ENCODE measurements at regions not wholly inside any gene's neighbourhood (a gene's known extent, or its start where the extent isn't known, plus 50 kb on each side); places are given as distances from the start of the nearest gene placed in this dataset.
A peak's percentile ranks its signal among the peaks of the same experiment; 100 is the strongest.
"Not testable (repeated sequence)": the region's sequence is repeated elsewhere in the genome, so short reads cannot be mapped to it uniquely, and the experiment has no call there.

- intact Hi-C loops (cut with DNase I) = no loop called here
- DNase-seq (no peak), ATAC-seq (no peak)
Measured at GRCh38 chr12:46585854-46586621, 213.5 kb upstream of the SLC38A2 start.

DNA sequence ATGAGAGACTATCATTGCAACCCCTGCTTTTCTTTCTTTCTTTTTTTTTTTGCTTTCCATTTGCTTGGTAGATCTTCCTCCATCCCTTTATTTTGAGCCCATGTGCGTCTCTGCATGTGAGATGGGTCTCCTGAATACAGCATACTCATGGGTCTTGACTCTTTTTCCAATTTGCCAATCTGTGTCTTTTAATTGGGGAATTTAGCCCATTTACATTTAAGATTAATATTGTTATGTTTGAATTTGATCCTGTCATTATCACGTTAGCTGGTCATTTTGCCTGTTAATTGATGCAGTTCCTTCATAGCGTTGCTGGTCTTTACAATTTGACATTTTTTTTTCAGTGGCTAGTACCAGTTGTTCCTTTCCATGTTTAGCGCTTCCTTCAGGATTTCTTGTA lies 211.5 kb upstream of the SLC38A2 start:
- ATAC-seq; intact Hi-C loops (cut with DNase I); DNase-seq: not testable (repeated sequence)

- ATAC-seq; DNase-seq; intact Hi-C loops (cut with DNase I): not testable (repeated sequence)
Measured at GRCh38 chr12:46581990-46582389, 209.4 kb upstream of the SLC38A2 start.

- intact Hi-C loops (cut with DNase I) = no loop called here
- ATAC-seq = no peak
- DNase-seq = no peak
Measured at GRCh38 chr12:46580445-46580844, 207.9 kb upstream of the SLC38A2 start.

DNA sequence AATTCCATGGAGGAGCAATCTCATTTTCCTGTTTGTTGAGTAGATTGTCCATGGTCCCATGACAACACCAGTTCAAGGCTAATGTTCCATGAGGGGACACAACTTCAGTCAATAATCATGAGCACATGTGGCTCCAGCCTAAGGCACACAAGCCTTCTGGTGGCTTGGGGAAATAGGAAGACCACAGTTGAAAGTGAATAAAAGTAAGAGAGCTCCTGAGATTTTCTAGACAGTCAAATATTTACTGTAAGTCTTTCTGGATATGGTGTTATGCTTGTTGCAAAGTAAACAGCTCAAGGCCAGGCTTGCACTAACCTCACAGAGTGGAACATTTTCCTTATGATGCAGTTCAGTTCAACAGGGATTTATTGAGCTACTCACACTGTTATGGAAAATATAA lies 206.9 kb upstream of the SLC38A2 start:
- DNase-seq = no peak
- no peak for ATAC-seq
- intact Hi-C loops (cut with DNase I) = no loop called here

GRCh38 chr12:46578190-46578982 lies 205.8 kb upstream of the SLC38A2 start:
- intact Hi-C loops (cut with DNase I) = no loop called here

DNA sequence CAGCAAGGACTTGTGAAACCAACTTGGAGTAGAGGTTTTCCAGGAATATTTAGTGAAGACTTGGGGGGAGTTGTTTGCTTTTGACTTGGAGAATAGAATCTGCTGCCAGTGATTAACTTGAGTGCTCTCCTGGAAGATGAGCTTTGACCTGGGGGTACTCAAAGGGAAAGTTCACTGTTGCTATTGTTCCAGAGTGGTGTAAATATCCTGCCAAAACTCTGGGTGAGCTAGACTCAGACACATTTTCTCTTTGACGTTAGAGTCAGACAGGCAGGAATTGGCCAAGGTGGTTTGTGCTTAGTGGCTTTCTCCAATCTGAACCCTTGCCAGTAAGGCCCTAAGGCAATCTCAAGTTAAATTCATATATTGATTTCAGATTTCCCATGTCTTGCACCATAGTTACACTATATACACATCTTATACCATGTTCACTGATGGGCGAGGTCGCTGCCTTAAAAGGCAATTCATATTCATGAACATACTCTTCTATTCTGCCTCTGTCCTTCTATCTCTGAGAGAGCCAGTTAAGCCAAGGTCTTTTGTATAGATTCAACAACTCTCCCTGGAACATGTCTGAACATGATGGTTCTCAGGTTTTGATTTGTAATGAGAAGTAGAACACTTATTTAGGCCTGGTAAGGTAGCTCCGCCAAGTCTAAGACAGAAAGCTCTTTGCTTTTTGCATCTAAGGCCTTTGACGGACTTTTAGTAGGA lies 204.6 kb upstream of the SLC38A2 start:
- intact Hi-C loops (cut with DNase I) = no loop called here
- ATAC-seq = no peak
- no peak for DNase-seq

More at GRCh38 chr12:46578190-46578982, 205.8 kb upstream of the SLC38A2 start:
- no peak for ATAC-seq
- no peak for DNase-seq

GRCh38 chr12:46574847-46575246 lies 202.3 kb upstream of the SLC38A2 start:
- intact Hi-C loops (cut with DNase I) = no loop called here
- DNase-seq (no peak), ATAC-seq (no peak)

DNA sequence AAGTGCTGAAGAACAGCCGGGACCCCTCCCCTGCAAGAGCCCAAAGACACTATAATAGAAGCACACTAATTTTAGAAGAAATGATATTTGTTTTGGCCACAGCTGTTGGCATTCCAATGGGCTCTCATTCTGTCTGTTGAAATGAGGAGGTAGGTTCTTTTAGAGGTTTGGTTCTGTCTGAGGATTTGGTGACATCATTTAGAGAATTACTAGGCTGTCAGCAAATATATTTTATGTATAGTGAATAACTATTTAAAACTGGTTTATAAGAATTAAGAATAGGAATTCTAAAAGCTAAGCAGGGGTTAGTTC lies 200.7 kb upstream of the SLC38A2 start:
- DNase-seq (no peak), ATAC-seq (peak; percentile 14 to 27)
- intact Hi-C loops (cut with DNase I) = no loop called here

- DNase-seq (no peak), ATAC-seq (no peak)
- intact Hi-C loops (cut with DNase I) = no loop called here
Measured at GRCh38 chr12:46572644-46573346, 200.2 kb upstream of the SLC38A2 start.

DNA sequence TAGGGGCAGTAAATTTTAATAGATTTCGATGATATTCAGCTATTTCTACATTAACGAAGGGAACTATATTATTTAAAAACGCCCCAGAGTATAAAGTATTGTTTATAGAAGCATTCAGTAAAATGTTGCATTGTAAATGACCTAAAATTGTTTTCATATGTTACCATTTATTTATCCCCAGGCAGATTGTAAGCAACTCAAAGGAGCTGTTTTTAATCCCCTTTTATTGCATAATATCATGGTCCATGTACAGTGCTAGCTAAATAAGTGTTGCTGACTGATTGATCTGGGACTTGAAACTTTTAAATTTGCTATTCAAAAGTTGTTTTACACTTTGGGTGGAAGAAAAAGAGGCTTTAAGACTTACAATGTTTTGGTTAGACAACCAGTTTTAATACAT lies 199.0 kb upstream of the SLC38A2 start:
- no peak for DNase-seq
- no peak for ATAC-seq
- intact Hi-C loops (cut with DNase I) = no loop called here

- intact Hi-C loops (cut with DNase I) = no loop called here
Measured at GRCh38 chr12:46569826-46570439, 197.4 kb upstream of the SLC38A2 start.

DNA sequence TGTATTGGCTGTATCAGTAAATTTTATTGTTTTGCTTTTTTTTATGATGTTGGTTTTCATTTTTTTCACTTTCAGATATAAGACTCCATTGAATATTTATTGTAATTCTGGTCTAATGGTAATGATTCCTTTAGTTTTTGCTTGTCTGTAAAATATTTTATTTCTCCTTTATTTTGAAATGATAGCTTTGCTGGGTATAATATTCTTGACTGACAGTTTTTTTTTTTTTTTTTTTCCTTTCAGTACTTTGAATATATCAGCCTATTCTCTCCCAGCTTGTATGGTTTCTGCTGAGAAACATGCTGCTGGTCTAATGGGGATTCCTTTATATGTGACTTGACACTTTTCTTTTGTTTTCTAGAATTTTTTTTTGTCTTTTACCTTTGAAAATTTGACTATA lies 195.1 kb upstream of the SLC38A2 start:
- ATAC-seq (no peak), DNase-seq (no peak)
- intact Hi-C loops (cut with DNase I) = no loop called here

More at GRCh38 chr12:46569826-46570439, 197.4 kb upstream of the SLC38A2 start:
- DNase-seq (no peak), ATAC-seq (no peak)

GRCh38 chr12:46562625-46563225 lies 190.2 kb upstream of the SLC38A2 start:
- no peak for ATAC-seq
- no peak for DNase-seq
- intact Hi-C loops (cut with DNase I) = no loop called here

GRCh38 chr12:46561769-46562624 lies 189.4 kb upstream of the SLC38A2 start:
- ATAC-seq; intact Hi-C loops (cut with DNase I); DNase-seq: not testable (repeated sequence)

GRCh38 chr12:46560874-46561273 lies 188.3 kb upstream of the SLC38A2 start:
- DNase-seq = no peak
- no peak for ATAC-seq
- intact Hi-C loops (cut with DNase I) = no loop called here

DNA sequence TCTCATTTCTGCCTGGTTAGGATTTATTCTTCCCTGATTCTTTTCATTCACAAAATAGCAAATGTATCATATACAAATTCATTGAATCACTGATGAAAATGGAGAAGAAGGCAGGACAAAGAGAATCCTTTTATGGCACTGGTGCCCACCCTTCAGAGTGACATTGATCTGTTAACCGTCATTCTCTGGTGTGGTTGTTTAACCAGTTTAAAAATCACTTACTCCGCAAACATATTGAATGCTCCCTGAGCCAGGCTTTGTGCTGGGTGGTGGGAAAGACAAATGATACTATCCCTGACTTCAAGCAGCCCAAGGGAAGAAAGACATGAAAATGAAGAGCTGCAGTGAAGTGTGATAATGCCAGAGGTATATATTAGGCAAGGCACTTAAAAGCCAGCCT lies 187.5 kb upstream of the SLC38A2 start:
- DNase-seq (no peak), ATAC-seq (no peak)
- intact Hi-C loops (cut with DNase I) = no loop called here

DNA sequence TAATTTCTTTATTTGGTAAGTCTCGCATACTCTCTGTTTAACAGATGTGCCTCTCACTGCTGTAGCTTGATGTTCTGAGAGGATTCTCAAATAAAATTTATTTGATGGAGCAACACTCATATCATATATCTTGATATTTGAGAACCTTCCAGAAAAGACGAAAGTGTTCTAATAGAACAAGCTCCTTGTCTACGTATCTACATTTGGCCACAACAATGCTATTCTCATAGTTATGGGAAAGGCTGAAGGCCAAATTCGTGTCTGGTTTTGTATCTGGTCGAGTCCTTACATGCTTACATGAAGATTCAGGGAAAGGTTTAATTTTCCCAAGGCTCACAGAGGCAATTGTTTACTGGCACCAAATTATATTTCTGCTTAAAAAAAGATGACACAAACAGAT lies 186.7 kb upstream of the SLC38A2 start:
- intact Hi-C loops (cut with DNase I) = loop anchor here in 1 of 2 donors (2.0 to 5.0 kb wide), 3 partner anchors 87 to 187 kb away; partner anchors contain the start of gene SLC38A2
- ATAC-seq = no peak

More for the DNA sequence above, 186.7 kb upstream of the SLC38A2 start:
- DNase-seq = no peak

All from left cardiac atrium (tissue), 4 donors.